Tibial nerve (tissue), 4 donors: ENCODE measurements at regions not wholly inside any gene's neighbourhood (a gene's known extent, or its start where the extent isn't known, plus 50 kb on each side); places are given as distances from the start of the nearest gene placed in this dataset.

Experiments
- DNase-seq, 2 donors: peaks; one replicate each; pipeline ENCODE4 v3.0.0-alpha.2; 2019; ENCODE audit warnings: low spot score in 2 of 2
- H3K27ac ChIP-seq, 4 donors: fragments of 200-600 bp; sonication (generic) in 3 of 4; one replicate each; pipeline ENCODE4 v1.5.1; 2017 to 2019; ENCODE audit warnings: mild to moderate bottlenecking in 1 of 4
- H3K27me3 ChIP-seq, 2 donors: fragments of 200-600 bp; sonication (generic) in 1 of 2; one replicate each; pipeline versions ENCODE4 v1.5.1 to v1.6.0; 2017 to 2019
- H3K36me3 ChIP-seq, 3 donors: fragments of 200-600 bp; sonication (generic); one replicate each; pipeline ENCODE4 v1.5.1; 2018 to 2019
- H3K4me1 ChIP-seq, 4 donors: fragments of 200-600 bp; sonication (generic) in 3 of 4; one replicate each; pipeline ENCODE4 v1.5.1; 2017 to 2019
- H3K4me3 ChIP-seq, 4 donors: fragments of 200-600 bp; sonication (generic) in 3 of 4; one replicate each; pipeline ENCODE4 v1.5.1; 2017 to 2019; ENCODE audit warnings: mild to moderate bottlenecking in 1 of 4, moderate library complexity in 1 of 4
- H3K9me3 ChIP-seq, 4 donors: fragments of 200-600 bp; sonication (generic) in 3 of 4; one replicate each; pipeline ENCODE4 v1.5.1; 2017 to 2019
- CTCF ChIP-seq, 5 experiments: fragments of 200-600 bp in 3 of 5; fragments of 450-650 bp in 2 of 5; sonication (generic) in 3 of 5; IDR thresholded peaks; one replicate each; pipeline ENCODE4 v1.5.1; 2016 to 2019; ENCODE audit warnings: antibody characterized with exemption in 5 of 5, mild to moderate bottlenecking in 3 of 5, moderate library complexity in 2 of 5
- EP300 ChIP-seq, 2 donors: sonication (generic); formaldehyde crosslinking; IDR thresholded peaks; one replicate each; pipeline ENCODE4 v1.6.1; 2017; ENCODE audit warnings: antibody characterized with exemption in 2 of 2, mild to moderate bottlenecking in 1 of 2
- POLR2A ChIP-seq, 2 donors: fragments of 450-650 bp; IDR thresholded peaks; one replicate each; pipeline ENCODE4 v1.6.1; 2017; ENCODE audit warnings: antibody characterized with exemption in 2 of 2, mild to moderate bottlenecking in 2 of 2, moderate library complexity in 2 of 2
- WGBS, 2 donors: methylation state at CpG; one replicate each; pipeline ENCODE4 v1.1.5; 2018; 5-methylcytosine and 5-hydroxymethylcytosine counted together

- DNase-seq = no peak
- Histone ChIP-seq H3K27me3 (no peaks in the 10 kb centered on the region), H3K27ac (no peak overlapping the region), H3K36me3 (no peaks in the 10 kb centered on the region), H3K4me3 (no peak overlapping the region), H3K9me3 (peaks cover 0 to 14% (median 2%) of the 10 kb centered on the region in 4 donors), H3K4me1 (no peaks in the 10 kb centered on the region)
- TF ChIP-seq CTCF (IDR thresholded peaks at IDR 0.05) = no peak
- no peak for TF ChIP-seq POLR2A (IDR thresholded peaks at IDR 0.05)
- no peak for TF ChIP-seq EP300 (IDR thresholded peaks at IDR 0.05)
- 55 to 75% methylated on average over 2 of the region's 2 CpGs for WGBS, 2 donors
These were observed 111.4 kb upstream of the LRRTM4 start for GRCh38 chr2:77633601-77634000.

DNA sequence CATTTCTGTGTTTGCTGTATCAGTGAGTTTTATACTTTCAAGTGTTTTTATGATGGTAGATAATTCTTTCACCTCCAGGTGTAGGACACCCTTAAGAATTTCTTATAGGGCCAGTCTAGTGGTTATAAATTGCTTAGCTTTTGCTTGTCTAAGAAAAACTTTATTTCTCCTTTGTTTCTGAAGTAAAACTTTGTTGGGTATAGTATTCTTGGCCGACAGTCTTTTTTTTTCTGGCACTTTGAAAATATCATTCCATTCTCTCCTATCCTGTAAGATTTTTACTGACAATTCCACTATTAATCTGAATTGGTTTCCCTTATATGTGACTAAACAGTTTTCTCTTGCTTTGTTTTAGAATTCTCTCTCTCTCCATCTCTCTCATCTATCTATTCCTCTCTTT, 118.7 kb upstream of the LRRTM4 start:
- Histone ChIP-seq H3K36me3 (no peaks in the 10 kb centered on the region), H3K4me3 (no peak overlapping the region), H3K27ac (no peak overlapping the region), H3K4me1 (no peaks in the 10 kb centered on the region), H3K27me3 (no peaks in the 10 kb centered on the region), H3K9me3 (peaks cover 0 to 24% (median 0%) of the 10 kb centered on the region in 4 donors)
- 93 to 97% methylated on average over 1 of the region's 1 CpG for WGBS, 2 donors
- no peak for DNase-seq
- TF ChIP-seq EP300 (IDR thresholded peaks at IDR 0.05) = no peak
- TF ChIP-seq POLR2A (IDR thresholded peaks at IDR 0.05) = no peak
- TF ChIP-seq CTCF (IDR thresholded peaks at IDR 0.05) = no peak

DNA sequence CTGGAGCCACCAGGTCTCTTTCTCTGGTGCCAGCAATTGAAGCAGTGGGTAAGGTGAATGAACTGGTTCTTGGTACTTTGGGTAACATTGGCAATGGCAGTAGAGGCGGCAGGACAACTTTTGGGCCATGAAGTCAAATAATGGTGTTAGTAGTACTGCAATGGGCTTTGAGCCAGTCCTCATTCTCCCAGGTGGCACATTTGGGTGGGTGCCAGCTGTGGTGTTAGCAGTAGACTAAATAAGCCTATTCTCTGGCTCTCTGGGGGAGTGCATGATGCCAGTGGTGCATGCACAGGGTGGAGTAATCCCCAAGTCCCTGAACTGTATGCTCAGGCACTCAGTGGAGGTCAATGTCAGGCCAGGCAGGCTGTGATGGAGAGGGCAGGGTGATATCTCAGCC, 120.2 kb upstream of the LRRTM4 start:
- TF ChIP-seq CTCF (IDR thresholded peaks at IDR 0.05) (no peak), POLR2A (IDR thresholded peaks at IDR 0.05) (no peak), EP300 (IDR thresholded peaks at IDR 0.05) (no peak)
- Histone ChIP-seq H3K9me3 (peaks cover 0 to 24% (median 0%) of the 10 kb centered on the region in 4 donors), H3K27me3 (no peaks in the 10 kb centered on the region), H3K36me3 (no peaks in the 10 kb centered on the region), H3K4me1 (no peaks in the 10 kb centered on the region), H3K27ac (no peak overlapping the region), H3K4me3 (no peak overlapping the region)
- DNase-seq = no peak
- WGBS, 2 donors = 100% methylated on average over 1 of the region's 1 CpG

GRCh38 chr2:77649856-77650255, 127.7 kb upstream of the LRRTM4 start:
- no peak for TF ChIP-seq EP300 (IDR thresholded peaks at IDR 0.05)
- no peak for TF ChIP-seq POLR2A (IDR thresholded peaks at IDR 0.05)
- no peak for TF ChIP-seq CTCF (IDR thresholded peaks at IDR 0.05)
- no peak for DNase-seq
- no peak overlapping the region for H3K27ac ChIP-seq
- H3K36me3 ChIP-seq = no peaks in the 10 kb centered on the region
- 39 to 50% methylated on average over 1 of the region's 1 CpG for WGBS, 2 donors
- no peaks in the 10 kb centered on the region for H3K9me3 ChIP-seq
- H3K4me1 ChIP-seq = no peaks in the 10 kb centered on the region
- H3K27me3 ChIP-seq = no peaks in the 10 kb centered on the region
- no peak overlapping the region for H3K4me3 ChIP-seq

DNA sequence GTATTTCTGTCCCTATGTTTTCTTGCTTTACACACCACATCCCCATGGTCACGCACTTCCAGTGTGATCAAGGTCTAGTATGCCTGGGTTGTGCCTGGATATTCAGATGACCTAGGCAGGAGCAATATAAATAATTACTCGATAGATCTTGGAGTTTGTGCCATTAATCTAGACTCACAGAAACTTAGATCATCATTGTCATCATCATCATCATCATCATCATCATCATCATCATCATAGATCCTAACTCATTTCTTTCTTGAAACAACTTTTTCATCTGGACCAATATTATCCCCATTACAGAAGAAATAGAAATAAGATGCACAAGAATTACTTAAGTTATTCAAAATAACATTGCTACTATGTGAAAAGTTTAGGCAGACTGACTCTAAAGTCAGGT, 130.3 kb upstream of the LRRTM4 start:
- Histone ChIP-seq H3K27ac (no peak overlapping the region), H3K4me3 (no peak overlapping the region), H3K27me3 (no peaks in the 10 kb centered on the region), H3K9me3 (peaks cover 0 to 2% (median 0%) of the 10 kb centered on the region in 4 donors), H3K4me1 (no peaks in the 10 kb centered on the region), H3K36me3 (no peaks in the 10 kb centered on the region)
- TF ChIP-seq CTCF (IDR thresholded peaks at IDR 0.05) = no peak
- TF ChIP-seq EP300 (IDR thresholded peaks at IDR 0.05) = no peak
- TF ChIP-seq POLR2A (IDR thresholded peaks at IDR 0.05) = no peak
- WGBS, 2 donors = 74 to 87% methylated on average over 2 of the region's 2 CpGs
- DNase-seq = no peak
